ENCODE measurements at regions not wholly inside any gene's neighbourhood (a gene's known extent, or its start where the extent isn't known, plus 50 kb on each side); places are given as distances from the start of the nearest gene placed in this dataset.

- H3K4me3 ChIP-seq: no peak overlapping the region
- no peak for TF ChIP-seq POLR2A (IDR thresholded peaks at IDR 0.05)
- TF ChIP-seq CTCF (IDR thresholded peaks at IDR 0.05): no peak
- no peaks in the 10 kb centered on the region for H3K4me1 ChIP-seq
- 78 to 85% methylated on average over 3 of the region's 3 CpGs for WGBS, 2 donors
- DNase-seq: no peak
- no peaks in the 10 kb centered on the region for H3K27me3 ChIP-seq
- H3K27ac ChIP-seq: no peak overlapping the region
- intact Hi-C loops (cut with DNase I; ENCODE audit: low total_unique reads): no loop called here
- no peaks in the 10 kb centered on the region for H3K9me3 ChIP-seq
- H3K36me3 ChIP-seq (ENCODE audit: low read depth, missing control alignments): no peaks in the 10 kb centered on the region
These were observed 201.8 kb upstream of the SLIT2 start for GRCh38 chr4:20049889-20050288.

DNA sequence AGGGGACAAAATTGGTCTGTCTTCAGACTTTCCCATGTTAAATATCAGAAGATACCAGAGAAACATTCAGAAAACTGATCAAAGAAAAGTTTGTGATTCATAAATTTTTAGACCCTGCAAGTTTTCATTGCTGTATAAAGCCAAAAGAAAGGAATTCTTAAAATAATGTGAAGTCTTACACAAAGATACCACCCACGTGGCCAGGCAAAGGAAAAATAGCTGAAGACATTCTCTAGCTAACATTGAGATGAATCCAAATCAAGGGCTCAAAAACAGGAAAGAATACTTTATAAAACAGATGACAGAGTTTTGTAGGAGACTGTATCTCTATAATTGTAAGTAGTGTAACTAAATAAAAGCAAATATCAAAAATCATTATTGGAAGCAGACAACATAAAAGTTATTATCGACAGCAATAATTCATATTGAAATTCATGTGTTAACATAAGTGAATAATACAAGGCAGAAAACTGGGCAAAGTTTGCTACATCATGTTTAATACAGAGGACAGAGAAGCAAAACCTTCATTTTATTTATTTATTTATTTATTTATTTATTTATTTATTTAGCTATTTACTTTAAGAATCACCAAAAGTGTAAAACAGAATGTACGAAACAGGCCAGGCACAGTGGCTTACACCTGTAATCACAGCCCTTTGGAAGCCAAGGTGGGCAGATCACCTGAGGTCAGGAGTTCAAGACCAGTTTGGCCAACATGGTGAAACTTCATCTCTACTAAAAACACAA is 204.6 kb upstream of the SLIT2 start:
- no peaks in the 10 kb centered on the region for H3K4me1 ChIP-seq
- H3K27me3 ChIP-seq: no peaks in the 10 kb centered on the region
- no peaks in the 10 kb centered on the region for H3K36me3 ChIP-seq (ENCODE audit: low read depth, missing control alignments)
- H3K9me3 ChIP-seq: no peaks in the 10 kb centered on the region
- intact Hi-C loops (cut with DNase I; ENCODE audit: low total_unique reads): no loop called here
- 74 to 77% methylated on average over 3 of the region's 3 CpGs for WGBS, 2 donors
- no peak for DNase-seq
- no peak overlapping the region for H3K4me3 ChIP-seq
- H3K27ac ChIP-seq: no peak overlapping the region
- TF ChIP-seq CTCF (IDR thresholded peaks at IDR 0.05) (no peak), POLR2A (IDR thresholded peaks at IDR 0.05) (no peak)

DNA sequence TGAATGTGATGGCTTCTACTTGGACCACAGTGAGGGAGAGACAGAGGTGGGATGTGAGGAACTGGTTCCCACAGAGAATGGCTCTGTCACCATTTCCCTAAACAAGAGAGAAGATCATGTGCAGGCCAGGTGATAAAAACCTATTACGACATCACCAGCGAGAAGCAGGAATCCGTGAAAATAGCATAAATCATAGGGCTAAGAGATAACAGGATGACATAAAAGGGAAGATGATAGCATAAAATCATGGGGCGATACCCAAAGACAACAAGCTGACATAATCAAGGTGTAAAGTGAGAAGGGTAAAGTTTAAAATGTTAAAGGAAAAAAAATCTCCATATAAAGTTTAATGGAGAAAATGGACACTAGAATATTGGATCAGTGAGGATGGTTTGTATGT is 205.5 kb upstream of the SLIT2 start:
- no peak for DNase-seq
- H3K4me3 ChIP-seq: no peak overlapping the region
- H3K9me3 ChIP-seq: no peaks in the 10 kb centered on the region
- TF ChIP-seq POLR2A (IDR thresholded peaks at IDR 0.05) (no peak), CTCF (IDR thresholded peaks at IDR 0.05) (no peak)
- 76 to 90% methylated on average over 4 of the region's 4 CpGs for WGBS, 2 donors
- H3K36me3 ChIP-seq (ENCODE audit: low read depth, missing control alignments): no peaks in the 10 kb centered on the region
- H3K4me1 ChIP-seq: no peaks in the 10 kb centered on the region
- no peak overlapping the region for H3K27ac ChIP-seq
- intact Hi-C loops (cut with DNase I; ENCODE audit: low total_unique reads): no loop called here
- no peaks in the 10 kb centered on the region for H3K27me3 ChIP-seq

- no peak for DNase-seq
- intact Hi-C loops (cut with DNase I; ENCODE audit: low total_unique reads): no loop called here
- no peak overlapping the region for H3K27ac ChIP-seq
- H3K4me1 ChIP-seq: no peaks in the 10 kb centered on the region
- H3K36me3 ChIP-seq (ENCODE audit: low read depth, missing control alignments): no peaks in the 10 kb centered on the region
- 80 to 82% methylated on average over 3 of the region's 3 CpGs for WGBS, 2 donors
- no peaks in the 10 kb centered on the region for H3K9me3 ChIP-seq
- H3K4me3 ChIP-seq: no peak overlapping the region
- no peak for TF ChIP-seq POLR2A (IDR thresholded peaks at IDR 0.05)
- no peak for TF ChIP-seq CTCF (IDR thresholded peaks at IDR 0.05)
- no peaks in the 10 kb centered on the region for H3K27me3 ChIP-seq
These were observed 206.7 kb upstream of the SLIT2 start for GRCh38 chr4:20044966-20045365.

DNA sequence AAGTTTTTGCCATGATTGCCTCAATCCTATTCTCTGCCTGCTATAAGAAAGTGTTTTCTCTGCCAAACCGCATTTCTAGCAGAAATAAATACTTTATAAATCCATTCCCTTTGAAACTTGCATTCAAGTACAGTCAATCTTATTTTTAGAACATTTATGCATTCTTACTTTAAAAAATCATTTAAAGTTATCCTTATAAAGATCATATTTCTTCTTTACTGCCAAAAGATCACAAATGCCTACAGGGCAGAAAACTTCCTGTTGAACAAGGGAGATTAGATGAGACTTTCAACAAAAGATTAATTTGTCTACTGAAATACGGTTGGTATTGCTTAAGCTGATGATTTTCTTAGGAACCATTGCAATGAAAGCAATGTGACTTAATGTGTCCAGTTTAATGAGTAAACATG is 207.2 kb upstream of the SLIT2 start:
- Histone ChIP-seq H3K4me1 (no peaks in the 10 kb centered on the region), H3K27me3 (no peaks in the 10 kb centered on the region), H3K27ac (no peak overlapping the region), H3K36me3 (ENCODE audit: low read depth, missing control alignments) (no peaks in the 10 kb centered on the region), H3K4me3 (no peak overlapping the region), H3K9me3 (no peaks in the 10 kb centered on the region)
- no peak for DNase-seq
- TF ChIP-seq CTCF (IDR thresholded peaks at IDR 0.05) (no peak), POLR2A (IDR thresholded peaks at IDR 0.05) (no peak)
- intact Hi-C loops (cut with DNase I; ENCODE audit: low total_unique reads): no loop called here
- WGBS, 2 donors: 41 to 47% methylated on average over 2 of the region's 2 CpGs

Measured in testis (tissue), 2 donors.